Spleen (tissue), 7 donors: ENCODE measurements at regions not wholly inside any gene's neighbourhood (a gene's known extent, or its start where the extent isn't known, plus 50 kb on each side); places are given as distances from the start of the nearest gene placed in this dataset.

Experiments used
- CTCF ChIP-seq, 11 experiments: fragments of 200-600 bp in 7 of 11; fragments of 450-650 bp in 4 of 11; sonication (generic) in 4 of 11; IDR thresholded peaks in 8 of 11; conservative IDR thresholded peaks in 3 of 11; 1 replicate in 7 of 11; 2 replicates in 4 of 11; pipeline versions ENCODE4 v1.4.0 to v1.8.0; 2016 to 2021; ENCODE audit warnings: antibody characterized with exemption in 11 of 11, inconsistent platforms in 4 of 11, mild to moderate bottlenecking in 1 of 11
- POLR2A ChIP-seq, 3 donors: fragments of 450-650 bp; IDR thresholded peaks; one replicate each; pipeline ENCODE4 v1.5.1; 2017; ENCODE audit warnings: antibody characterized with exemption in 3 of 3, mild to moderate bottlenecking in 1 of 3
- POLR2AphosphoS5 ChIP-seq, 3 donors: sonication (generic); formaldehyde crosslinking; IDR thresholded peaks; one replicate each; pipeline ENCODE4 v1.5.1; 2017; ENCODE audit warnings: antibody characterized with exemption in 3 of 3
- donor health status: DM: no; HTN: no; CAD: no; lungs with moderate emphysema.
- donor health status: DM: no; HTN: no; CAD: no.
- donor health status: DM: no; HTN: no; CAD: no.

- TF ChIP-seq CTCF (IDR thresholded peaks at IDR 0.05 in 8 of 11, conservative IDR thresholded peaks at IDR 0.05 in 3 of 11) (no peak), POLR2AphosphoS5 (IDR thresholded peaks at IDR 0.05) (no peak), POLR2A (IDR thresholded peaks at IDR 0.05) (no peak)
Observed at GRCh38 chr15:47872869-47873432, 155.6 kb downstream of the SEMA6D start.
